HG02571 (cell line): ENCODE measurements at regions not wholly inside any gene's neighbourhood (a gene's known extent, or its start where the extent isn't known, plus 50 kb on each side); places are given as distances from the start of the nearest gene placed in this dataset.

Experiments
- ATAC-seq: cut with Tn5 transposase; IDR thresholded peaks from one replicate; pipeline ENCODE4 v1.9.1; 2021; ENCODE audit warnings: mild to moderate bottlenecking, moderate library complexity; ENCODE audit not compliant: unreplicated experiment

DNA sequence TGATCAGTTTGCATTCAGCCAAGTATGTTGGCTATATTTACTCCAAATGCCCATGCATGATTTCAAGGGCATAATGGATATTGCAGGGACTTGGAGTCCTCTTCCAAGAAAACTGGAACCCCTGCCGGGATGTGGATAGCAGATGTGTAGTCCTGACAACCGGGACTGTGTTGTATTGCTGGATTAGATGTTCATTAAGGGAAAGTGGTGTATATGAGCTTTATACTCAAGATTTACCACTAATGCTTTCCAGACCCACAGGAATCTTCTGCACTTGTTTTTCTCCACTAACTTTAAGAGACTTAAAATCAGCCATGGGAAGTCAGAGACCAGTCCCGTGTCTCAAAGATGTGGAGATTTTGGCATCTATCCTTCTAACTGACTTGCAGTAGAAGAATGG is 770.9 kb downstream of the HDGFL1 start:
- no peak for ATAC-seq

DNA sequence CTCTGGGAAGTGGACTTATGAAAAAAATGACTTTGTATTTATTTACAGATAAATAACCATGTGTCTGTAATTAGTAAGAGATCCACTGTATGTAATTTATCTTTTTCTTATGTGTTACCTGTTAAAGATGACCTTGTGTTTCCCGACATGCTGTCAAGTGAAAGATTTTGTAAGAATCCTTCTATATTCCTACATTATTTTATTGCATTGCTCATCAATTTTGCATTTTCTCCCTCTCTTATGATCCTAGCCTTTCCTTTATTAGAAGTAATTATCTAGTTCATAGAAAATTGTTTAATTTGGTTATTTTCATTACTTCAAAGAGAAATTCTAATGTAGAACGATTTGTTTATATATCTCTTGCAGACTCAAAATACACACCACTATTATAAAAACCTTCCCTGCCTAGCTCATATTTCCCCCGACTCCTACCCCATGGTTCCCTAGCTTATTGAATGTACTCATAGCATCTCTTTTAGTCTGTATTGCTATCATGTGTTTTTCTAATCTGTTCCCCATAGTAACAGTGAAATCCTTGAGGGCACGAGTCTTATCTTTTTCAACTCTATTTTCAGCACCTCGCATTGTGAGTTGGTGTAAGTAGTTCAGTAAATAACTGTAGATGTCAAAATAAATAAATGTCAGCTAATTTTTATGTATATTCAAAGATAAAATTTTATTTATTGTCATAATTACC is 774.4 kb downstream of the HDGFL1 start:
- no peak for ATAC-seq

DNA sequence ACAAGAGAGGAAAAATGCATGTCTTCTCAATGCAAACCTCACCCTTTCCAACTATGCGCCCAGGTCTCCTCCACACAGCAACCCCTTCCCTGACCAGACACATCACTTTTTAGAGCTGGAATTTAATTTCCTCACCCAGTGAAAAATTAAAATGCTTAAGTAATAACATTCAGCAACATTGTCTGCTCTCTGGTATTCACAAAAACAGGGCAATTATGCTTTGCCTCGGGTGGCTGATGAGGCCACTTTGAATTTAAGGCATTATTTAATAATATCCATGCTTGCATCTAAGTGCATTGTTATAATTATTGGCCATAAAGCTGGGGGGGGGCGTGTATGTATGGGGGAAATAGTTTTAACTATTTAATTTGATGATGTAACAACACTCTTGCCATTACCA is 777.8 kb upstream of the NRSN1 start:
- ATAC-seq: no peak

DNA sequence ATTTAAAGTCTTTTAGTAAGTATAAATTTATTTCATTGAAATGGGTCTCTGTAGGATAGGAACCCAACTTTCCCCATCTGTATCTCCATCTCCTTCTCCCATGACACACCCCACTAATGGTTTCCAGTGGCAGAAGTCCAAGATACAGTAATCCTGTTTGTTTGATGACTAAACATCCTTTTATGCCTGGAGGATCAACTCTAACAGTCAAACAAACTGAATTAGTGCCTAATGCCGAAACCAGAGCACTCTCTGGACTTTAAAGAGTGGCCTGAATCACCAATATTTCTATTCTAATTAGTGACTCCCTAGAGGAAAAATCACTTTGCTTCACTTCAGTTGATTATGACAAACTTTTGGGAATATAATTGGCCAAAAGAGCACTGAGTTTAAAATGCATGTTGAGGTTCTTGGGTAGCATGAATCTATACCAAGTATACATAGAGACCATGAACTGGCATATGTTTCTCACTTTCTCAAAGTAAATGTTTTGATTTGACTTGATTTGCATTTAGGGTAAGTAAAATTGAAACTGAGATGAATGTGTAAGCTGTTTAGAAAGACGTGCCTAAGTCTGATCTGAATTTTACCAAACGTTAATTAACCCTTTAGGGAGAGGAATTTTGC is 776.4 kb upstream of the NRSN1 start:
- ATAC-seq: no peak

DNA sequence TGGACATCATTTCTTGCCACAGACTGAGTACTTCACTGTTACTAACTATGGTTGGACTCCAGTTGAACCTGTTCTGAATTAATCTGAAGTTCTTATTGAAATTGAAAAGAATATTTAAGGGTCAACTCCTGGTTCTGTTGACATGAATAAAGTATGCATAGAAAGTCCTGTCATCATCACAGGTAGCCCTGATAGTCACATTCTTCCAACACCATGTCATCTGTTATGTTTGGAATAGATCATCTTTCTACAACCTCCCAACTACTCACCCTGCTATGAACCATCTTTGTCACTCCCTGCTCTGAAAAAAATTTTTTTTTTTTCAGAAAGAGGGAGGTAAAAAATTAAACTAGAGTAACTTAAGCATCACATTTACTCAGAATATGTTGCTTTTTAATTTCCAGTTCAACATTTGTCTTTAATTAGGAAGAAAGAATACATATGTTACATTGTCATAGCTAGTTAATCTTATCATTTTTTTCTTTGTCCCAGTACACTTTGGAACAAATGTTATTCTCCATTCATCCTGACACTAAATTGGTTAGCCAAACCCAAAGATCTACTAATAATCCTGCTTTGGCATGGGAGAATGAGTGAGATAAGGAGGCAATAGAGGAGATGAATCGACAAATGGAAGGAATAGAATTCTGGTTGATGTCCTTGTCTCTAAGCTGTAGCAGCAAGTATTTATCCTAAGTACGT is 775.1 kb upstream of the NRSN1 start:
- no peak for ATAC-seq

DNA sequence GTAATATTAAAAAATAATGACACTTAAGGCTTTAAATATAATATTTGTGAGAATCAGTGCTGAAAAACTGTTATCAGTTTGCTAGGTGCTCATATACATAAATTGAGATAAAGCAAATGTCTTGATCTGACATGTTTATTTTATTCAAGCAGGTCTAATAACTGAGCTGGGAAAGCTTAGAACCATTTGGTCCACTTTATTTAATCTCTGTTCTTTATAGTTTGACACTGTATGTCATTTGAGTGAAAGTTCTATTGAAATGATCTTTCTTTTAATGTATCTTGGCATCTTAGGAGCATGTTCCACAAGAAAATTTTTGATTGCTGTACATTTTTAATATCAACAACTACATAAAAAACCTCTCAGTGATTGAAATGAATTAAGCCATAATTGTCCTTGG is 772.0 kb upstream of the NRSN1 start:
- ATAC-seq: no peak

DNA sequence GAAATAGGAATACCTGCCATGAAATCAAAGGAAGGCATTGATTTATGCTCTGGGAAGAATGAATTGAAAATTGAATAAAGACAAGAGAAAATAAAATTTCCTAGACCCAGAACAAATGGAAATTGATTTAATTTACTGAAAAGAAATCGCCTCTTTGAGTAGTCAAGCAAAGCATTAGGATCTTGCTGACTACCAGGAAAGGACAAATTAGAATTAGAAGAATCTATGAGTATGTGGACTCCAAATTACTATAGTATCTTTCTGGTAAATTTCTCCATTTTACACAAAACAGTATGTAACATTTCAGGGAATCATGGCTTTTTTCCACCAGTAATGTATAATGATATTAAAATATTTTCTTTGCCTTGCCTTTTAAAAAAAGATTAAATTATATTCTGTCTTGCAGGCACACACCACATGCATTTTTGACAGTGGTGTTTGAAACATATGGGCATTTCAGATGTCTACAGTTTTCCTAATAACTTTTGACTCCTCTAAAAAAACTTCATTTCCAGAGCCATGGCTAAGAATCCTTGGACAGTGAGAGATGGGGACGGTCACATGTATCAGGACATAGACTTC is 768.7 kb upstream of the NRSN1 start:
- ATAC-seq: no peak

DNA sequence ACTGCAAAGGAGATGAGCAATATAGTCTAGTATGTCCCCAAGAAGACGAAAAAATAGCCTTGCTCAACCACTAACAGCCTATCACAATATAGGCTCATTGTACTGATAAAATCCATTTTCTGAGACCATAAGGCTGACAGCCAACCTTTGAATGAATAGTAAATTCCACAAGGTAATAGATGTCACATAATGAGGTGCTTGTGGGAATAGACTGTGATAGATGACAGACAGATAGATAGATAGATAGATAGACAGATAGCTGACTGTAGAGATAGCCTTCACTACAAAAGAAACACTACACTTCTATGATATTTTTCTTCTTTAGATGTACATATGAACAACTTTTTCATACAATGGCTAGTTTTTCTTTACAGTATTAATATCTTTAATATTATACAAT is 760.3 kb upstream of the NRSN1 start:
- no peak for ATAC-seq

DNA sequence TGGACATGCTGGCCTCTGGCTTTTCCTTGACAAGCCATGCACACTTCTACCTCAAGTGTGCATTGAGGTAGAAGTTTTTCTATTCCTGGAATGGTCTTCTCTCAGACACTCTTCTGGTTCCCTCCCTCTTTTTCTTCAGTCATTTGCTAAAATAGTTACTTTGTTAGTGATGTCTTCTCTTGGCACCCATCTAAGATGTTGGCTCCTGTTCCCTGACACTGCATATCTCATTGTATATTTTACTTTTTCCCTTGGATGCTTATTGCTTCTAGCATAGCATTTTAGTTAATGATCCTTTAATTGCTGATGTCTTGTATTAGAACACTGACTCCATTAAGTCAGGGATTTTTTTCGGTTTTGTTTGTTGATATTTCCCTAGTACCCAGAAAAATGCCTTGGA is 758.7 kb upstream of the NRSN1 start:
- no peak for ATAC-seq

DNA sequence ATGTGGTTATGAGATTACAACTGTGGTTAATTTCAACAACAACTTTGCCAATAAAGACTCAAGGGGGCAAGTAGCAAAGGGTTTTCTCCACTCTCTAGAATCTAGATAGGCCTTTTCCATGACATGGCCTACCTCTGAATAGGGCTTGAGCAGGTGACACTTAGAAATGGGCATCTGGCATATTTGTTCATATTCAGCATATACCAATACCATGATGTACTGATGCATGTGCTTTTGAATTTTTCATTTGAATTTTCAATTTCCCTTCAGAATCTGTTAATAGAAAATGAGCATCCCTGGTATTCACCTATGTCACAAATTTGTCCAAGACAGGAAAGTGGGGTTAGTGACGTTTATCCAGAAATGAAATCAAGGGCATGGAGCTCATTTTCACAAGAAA is 757.5 kb upstream of the NRSN1 start:
- no peak for ATAC-seq

DNA sequence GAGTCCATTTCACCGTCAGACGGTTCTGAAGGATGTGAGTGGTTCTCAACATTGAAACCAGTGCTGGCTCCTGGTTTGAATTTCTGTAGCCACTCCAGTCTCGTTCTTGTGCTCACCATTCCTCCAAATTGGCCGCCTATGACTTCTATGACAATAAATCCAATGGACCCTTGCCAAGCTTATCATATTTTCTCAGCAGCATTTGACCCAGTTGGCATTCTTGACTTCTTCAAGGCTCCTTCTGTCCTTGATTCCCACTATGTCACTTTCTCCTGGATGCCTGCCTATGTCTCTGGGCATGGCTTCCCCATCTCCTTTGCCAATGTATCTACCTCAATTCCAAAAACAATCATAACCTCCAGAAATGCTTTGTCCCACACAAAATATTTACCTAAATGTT is 756.0 kb upstream of the NRSN1 start:
- no peak for ATAC-seq

DNA sequence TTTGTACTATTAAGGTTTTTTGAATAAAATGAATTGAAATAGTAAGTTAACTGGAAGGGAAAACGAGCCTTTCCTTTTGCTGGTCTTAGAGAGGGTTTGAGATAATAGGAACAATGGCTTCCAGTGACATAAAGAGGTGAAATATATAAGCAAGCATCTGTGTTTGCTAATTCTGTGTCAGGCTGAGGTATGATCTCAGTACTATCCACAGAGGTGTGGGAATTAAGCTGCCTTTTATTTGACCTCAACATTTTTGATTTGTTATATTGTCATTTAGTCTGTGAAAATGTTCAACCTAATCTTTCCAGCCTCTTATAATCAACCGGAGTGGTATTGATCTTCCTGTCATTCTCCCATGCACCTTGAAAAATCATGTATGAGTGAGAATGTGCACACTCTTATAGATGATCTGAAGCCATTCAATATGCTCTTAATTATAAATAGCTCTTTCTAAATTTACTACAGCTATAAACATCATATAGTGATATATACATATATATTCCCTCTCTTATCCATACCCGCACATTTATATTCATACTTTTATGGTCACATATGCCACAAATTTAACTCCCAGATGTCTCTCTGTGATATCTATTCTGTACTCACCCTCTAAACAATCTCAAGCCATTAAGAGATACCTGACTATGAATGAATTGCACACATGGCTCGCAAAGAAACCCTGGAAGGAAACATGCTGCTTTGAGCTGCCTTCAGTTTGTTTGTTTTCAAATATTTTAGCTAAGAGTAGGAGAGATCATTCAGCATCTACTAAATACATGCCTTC is 754.7 kb upstream of the NRSN1 start:
- no peak for ATAC-seq

DNA sequence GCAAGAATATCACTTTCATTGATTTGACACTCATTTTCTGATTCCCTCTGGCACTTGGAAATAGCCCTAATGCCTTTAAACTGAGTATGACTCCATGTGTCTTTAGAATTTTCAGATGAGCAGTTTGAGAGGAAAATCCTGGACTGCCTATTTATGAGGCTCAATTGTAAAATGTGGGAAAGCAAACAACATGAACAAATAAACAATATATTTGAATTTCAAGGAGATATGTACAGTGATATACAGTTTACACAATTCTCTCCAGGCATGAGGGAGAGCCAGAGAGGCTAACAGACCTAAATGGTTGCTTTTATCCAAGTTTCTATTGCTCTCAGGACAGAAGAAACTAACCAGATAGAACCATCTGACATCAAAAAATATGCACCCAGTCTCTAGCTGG is 748.2 kb upstream of the NRSN1 start:
- no peak for ATAC-seq

DNA sequence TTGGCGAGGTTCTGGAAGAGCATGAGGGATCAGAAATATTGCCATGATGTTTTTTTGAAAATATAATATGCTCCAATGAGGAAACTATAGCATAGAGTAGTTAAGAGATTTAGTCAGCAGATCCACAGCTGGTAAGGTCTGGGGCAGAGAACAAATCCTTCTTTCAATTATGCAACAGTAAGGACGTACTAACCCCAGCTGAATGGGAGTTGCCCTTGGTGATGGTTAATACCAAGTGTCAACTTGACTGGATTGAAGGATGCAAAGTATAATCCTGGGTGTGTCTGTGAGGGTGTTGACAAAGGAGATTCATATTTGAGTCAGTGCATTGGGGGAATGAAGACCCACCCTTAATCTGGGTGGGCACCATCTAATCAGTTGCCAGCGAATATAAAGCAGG is 745.5 kb upstream of the NRSN1 start:
- no peak for ATAC-seq

DNA sequence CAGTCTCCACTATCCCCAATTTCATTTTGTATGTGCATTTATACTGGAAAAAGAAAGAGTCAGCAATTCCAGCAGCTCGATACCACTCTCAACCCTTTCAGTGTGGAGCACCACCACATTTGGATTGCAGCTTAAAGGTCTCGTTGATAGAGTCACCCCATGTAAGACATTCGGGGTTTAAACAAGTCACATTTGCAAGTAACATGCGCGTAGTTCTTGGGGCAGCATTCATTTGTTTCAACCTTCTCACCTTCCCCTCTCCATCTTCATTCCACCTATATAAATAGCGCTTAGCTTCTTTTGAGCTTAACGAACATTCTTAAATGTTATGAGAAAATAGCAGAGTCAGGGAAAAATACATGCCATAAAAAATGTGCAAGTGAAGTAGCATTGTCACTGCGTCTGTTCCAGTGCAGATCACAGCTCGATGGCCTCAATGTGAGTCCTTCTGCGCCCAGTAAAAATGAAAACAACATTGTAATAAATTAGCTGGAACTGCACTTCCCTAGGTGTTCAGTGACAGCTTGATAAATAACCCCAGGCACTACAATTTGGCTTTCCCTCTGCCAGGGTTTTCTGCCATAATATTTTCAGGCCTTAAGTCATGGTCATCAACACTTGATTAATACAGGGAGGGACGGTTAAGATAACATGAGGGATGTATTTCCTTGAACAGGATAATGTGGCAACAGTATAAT is 737.8 kb upstream of the NRSN1 start:
- ATAC-seq: no peak

DNA sequence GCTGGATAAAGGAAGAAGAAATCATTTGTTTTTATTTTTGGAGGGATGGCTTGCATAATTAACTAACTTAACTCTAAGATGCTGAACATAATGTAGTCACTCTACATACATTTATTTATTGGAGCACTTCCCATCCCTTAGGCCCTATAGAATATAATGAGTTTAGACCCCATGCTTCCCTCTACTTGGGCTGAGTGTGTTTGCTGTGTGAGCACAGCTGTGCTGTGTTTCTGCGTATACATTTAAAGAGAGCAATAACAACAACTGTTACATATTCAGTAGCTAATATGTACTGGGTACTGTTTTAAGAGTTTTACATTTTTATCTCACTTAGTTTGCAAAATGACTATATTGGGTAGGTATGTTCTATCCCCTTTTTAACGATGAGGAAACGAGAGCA is 736.6 kb upstream of the NRSN1 start:
- ATAC-seq: no peak

DNA sequence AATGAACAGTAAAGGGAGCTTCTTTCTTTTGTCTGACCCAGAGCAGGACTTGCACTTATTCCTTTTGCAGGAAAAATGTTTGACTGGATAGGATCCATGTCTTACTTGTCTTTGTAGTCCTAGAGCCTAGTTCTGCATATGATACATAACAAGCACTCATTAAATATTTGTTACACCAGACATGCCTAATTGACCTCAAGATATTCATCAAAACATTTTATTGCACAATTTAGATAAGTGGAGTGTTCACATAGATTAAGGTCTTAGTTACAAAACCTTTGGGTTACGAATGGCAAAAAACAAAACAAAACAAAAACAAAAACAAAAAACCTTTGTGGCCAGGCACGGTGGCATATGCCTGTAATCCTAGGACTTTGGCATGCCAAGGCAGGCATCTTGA is 735.8 kb upstream of the NRSN1 start:
- no peak for ATAC-seq

DNA sequence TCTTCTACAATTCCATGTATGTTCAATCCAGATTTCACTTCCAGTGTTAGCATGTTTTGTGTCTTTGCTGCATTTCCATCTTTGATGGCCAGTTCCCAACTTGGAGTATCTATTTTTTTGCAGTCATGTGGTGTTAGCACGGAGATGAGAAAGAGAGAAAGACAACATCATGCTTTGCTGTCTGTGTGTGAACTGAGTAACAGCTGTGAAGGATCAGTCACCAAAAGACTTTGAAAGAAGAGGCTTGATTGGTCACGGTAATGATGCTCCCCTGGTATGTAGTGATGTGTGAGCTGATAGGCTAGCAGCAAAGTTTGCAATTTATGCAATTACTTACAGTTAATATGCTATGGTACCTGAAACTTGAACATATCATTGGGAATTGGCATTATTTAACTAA is 731.3 kb upstream of the NRSN1 start:
- no peak for ATAC-seq

DNA sequence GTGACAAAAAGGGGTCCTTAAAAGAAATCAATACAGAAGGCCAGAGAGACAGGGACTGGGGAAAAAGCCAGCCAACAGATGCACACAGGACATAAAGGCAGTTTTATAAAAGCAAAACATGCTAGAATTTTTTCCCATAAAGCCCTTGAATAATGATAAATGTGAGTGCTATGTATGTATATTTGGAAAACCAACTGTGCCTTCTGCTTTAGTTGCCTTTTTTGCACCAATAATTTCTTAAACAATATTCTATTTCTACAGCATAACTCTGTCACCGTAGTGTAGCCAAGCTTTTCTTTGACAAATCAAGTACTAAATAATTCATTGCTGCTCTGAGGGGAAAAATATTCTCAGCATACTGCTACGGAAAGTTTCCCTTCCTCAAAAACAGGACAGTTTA is 730.6 kb upstream of the NRSN1 start:
- no peak for ATAC-seq

DNA sequence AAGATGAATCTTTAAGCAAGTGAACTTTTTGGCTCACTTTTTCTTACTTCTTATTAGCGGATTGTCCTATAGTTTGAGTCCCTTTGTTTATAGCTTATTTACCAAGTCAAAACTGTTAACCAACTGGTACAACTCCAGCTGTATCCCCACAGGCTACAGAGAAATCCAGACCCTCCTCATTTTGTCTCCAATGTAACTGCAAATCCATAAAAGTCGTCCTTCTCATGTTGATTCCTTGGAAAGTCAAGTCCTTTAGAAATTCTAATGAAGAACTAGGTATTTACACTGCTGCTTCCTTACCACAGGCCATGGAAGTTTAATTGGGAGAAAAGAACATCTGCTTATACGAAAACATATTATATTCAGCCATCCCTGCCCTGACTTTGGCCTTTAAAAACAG is 729.1 kb upstream of the NRSN1 start:
- no peak for ATAC-seq

DNA sequence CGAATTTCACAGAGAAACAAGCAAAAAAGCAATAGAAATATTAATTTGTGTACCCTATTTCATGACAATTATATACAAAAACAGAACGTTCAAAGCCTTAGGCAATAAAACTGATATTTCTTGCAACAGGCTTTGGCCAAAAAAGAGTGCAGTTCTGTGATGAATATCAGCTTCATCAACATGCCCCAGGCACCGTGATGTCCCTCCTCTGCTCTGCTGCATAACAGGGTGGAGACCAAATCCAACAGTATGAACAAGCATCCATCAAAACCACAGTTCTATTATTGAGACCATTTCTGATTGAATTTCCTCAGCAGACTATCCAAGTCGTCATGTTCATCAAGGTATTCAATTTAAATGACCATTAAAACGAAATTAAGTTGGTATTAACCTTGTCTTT is 722.6 kb upstream of the NRSN1 start:
- ATAC-seq: no peak
